B cell (primary cell): ENCODE measurements at regions not wholly inside any gene's neighbourhood (a gene's known extent, or its start where the extent isn't known, plus 50 kb on each side); places are given as distances from the start of the nearest gene placed in this dataset.

Experiments
- ATAC-seq: fragments of 200-7000 bp; cut with Tn5 transposase; one replicate; pipeline ENCODE4 v1.10.0; 2021; ENCODE audit warnings: low read depth, mild to moderate bottlenecking, moderate number of reproducible peaks, moderate library complexity
- CTCF ChIA-PET: fragments of 350-600 bp; sonication (Branson Sonifier 250); formaldehyde crosslinking; loops from one replicate; lab custom pipeline; 2021; ENCODE audit warnings: antibody characterized with exemption, inconsistent platforms; lab: Charles Lee
- POLR2A ChIA-PET: fragments of 350-600 bp; sonication (Branson Sonifier 250); formaldehyde crosslinking; loops from one replicate; lab custom pipeline; 2021; ENCODE audit warnings: antibody characterized with exemption; lab: Charles Lee
- DNase-seq: peaks from one replicate; pipeline ENCODE4 v3.0.0; 2013
- H2AFZ ChIP-seq: 2 replicates; pipeline ENCODE4 v1.6.1; 2012; ENCODE audit warnings: mild to moderate bottlenecking, low read depth, low read length; ENCODE audit not compliant: insufficient read depth, poor library complexity, severe bottlenecking
- H3K27ac ChIP-seq, 2 donors: 1 replicate in 1 of 2; 2 replicates in 1 of 2; pipeline ENCODE4 v1.5.1; 2012 to 2013; ENCODE audit warnings: low read length in 2 of 2, mild to moderate bottlenecking in 2 of 2, moderate library complexity in 1 of 2
- H3K27me3 ChIP-seq, 4 experiments: fragments of 200-600 bp in 1 of 4; sonication (generic) in 1 of 4; replicated peaks in 1 of 4; 1 replicate in 2 of 4; 2 replicates in 2 of 4; pipeline versions ENCODE4 v1.6.1 to v1.7.0; 2013 to 2016; ENCODE audit warnings: low read length in 3 of 4, mild to moderate bottlenecking in 2 of 4, mixed read lengths in 1 of 4, moderate library complexity in 1 of 4; ENCODE audit not compliant: insufficient read depth in 4 of 4, control insufficient read depth in 3 of 4; ENCODE audit errors: control extremely low read depth in 1 of 4
- H3K36me3 ChIP-seq, 2 experiments: replicated peaks in 1 of 2; 1 replicate in 1 of 2; 2 replicates in 1 of 2; pipeline versions ENCODE4 v1.6.1 to v1.7.1; 2013; ENCODE audit warnings: low read length in 1 of 2; ENCODE audit not compliant: insufficient read depth in 2 of 2, control insufficient read depth in 1 of 2; ENCODE audit errors: control extremely low read depth in 1 of 2, extremely low read depth in 1 of 2
- H3K4me1 ChIP-seq, 2 donors: fragments of 200-600 bp in 1 of 2; sonication (generic) in 1 of 2; 1 replicate in 1 of 2; 2 replicates in 1 of 2; pipeline versions ENCODE4 v1.5.1 to v1.6.1; 2013 to 2017; ENCODE audit warnings: low read length in 2 of 2; ENCODE audit not compliant: control insufficient read depth in 2 of 2, insufficient read depth in 2 of 2
- H3K4me2 ChIP-seq: replicated peaks from 2 replicates; pipeline ENCODE3; 2012; ENCODE audit warnings: mild to moderate bottlenecking, low read depth, low read length; ENCODE audit not compliant: poor library complexity, severe bottlenecking
- H3K4me3 ChIP-seq, 5 experiments: fragments of 200-600 bp in 1 of 5; sonication (generic) in 1 of 5; 1 replicate in 3 of 5; 2 replicates in 2 of 5; pipeline versions ENCODE4 v1.5.1 to v1.7.0; 2011 to 2016; ENCODE audit warnings: low read length in 4 of 5, mild to moderate bottlenecking in 4 of 5, low read depth in 2 of 5, control low read depth in 1 of 5, moderate library complexity in 1 of 5; ENCODE audit not compliant: insufficient read depth in 1 of 5; ENCODE audit errors: control extremely low read depth in 1 of 5, extremely low read depth in 1 of 5
- H3K79me2 ChIP-seq: fragments of 200-600 bp; sonication (generic); one replicate; pipeline ENCODE4 v1.6.0; 2016; ENCODE audit warnings: low read length; ENCODE audit not compliant: control insufficient read depth, insufficient read depth
- H3K9ac ChIP-seq: fragments of 200-600 bp; sonication (generic); 2 replicates; pipeline ENCODE4 v1.6.1; 2017; ENCODE audit warnings: mild to moderate bottlenecking, low read length, moderate library complexity
- H3K9me3 ChIP-seq, 3 donors: one replicate each; pipeline versions ENCODE4 v1.6.1 to v1.7.1; 2013; ENCODE audit warnings: low read length in 2 of 3; ENCODE audit not compliant: control insufficient read depth in 2 of 3, insufficient read depth in 1 of 3; ENCODE audit errors: control extremely low read depth in 1 of 3
- H4K20me1 ChIP-seq: 2 replicates; pipeline ENCODE4 v1.6.0; 2012; ENCODE audit warnings: mild to moderate bottlenecking, low read length; ENCODE audit not compliant: insufficient read depth, control insufficient read depth, poor library complexity, severe bottlenecking
- H3K27ac Mint-ChIP-seq: one replicate; pipeline ENCODE4 v1.8.0; 2021; ENCODE audit warnings: mixed read lengths
- H3K27me3 Mint-ChIP-seq: one replicate; pipeline ENCODE4 v1.8.0; 2021; ENCODE audit warnings: mixed read lengths
- H3K4me1 Mint-ChIP-seq: one replicate; pipeline ENCODE4 v1.8.0; 2021; ENCODE audit warnings: mixed read lengths
- H3K4me3 Mint-ChIP-seq: one replicate; pipeline ENCODE4 v1.8.0; 2021; ENCODE audit warnings: mixed read lengths
- H3K9me3 Mint-ChIP-seq: one replicate; pipeline ENCODE4 v1.8.0; 2022; ENCODE audit warnings: mixed read lengths; ENCODE audit not compliant: insufficient read depth
- EZH2 ChIP-seq: IDR thresholded peaks from 2 replicates; pipeline ENCODE4 v1.6.1; 2012; ENCODE audit warnings: borderline replicate concordance, low read depth, mild to moderate bottlenecking, moderate library complexity, low read length; ENCODE audit not compliant: insufficient read depth, poor library complexity, severe bottlenecking
- WGBS: methylation state at CpG from one replicate; pipeline ENCODE4 v1.1.5; 2013; ENCODE audit warnings: missing lambda C conversion rate; ENCODE audit not compliant: insufficient coverage; 5-methylcytosine and 5-hydroxymethylcytosine counted together
- intact Hi-C: fragments of 100-400 bp; cut with micrococcal nuclease; formaldehyde crosslinking; loops from one replicate; pipeline ENCODE4 v1.10.0; 2022
- TF ChIP-seq, protein P1 (sequence below): fragments of 200-600 bp; IDR thresholded peaks from one replicate; pipeline ENCODE4 v1.8.0; 2022; ENCODE audit warnings: antibody characterized with exemption, mild to moderate bottlenecking

GRCh38 chr17:77565166-77565565 lies 393.3 kb upstream of the TNRC6C start:
- no peaks in the 10 kb centered on the region for H3K9me3 Mint-ChIP-seq
- H3K4me1 Mint-ChIP-seq = no peaks in the 10 kb centered on the region
- intact Hi-C loops = no loop called here
- H3K27me3 ChIP-seq = peaks cover 0 to 22% (median 7%) of the 10 kb centered on the region in 4 experiments
- no peaks in the 10 kb centered on the region for H3K36me3 ChIP-seq
- 94% methylated on average over 5 of the region's 7 CpGs for WGBS
- CTCF ChIA-PET = no interaction called here
- H3K27me3 Mint-ChIP-seq = peaks cover 42% of the 10 kb centered on the region
- no peaks in the 10 kb centered on the region for H4K20me1 ChIP-seq
- no peak overlapping the region for H3K4me2 ChIP-seq
- H3K27ac ChIP-seq = no peak overlapping the region
- no peak for ATAC-seq
- H3K4me3 Mint-ChIP-seq = no peak overlapping the region
- no peaks in the 10 kb centered on the region for H3K4me1 ChIP-seq
- no peak overlapping the region for H3K27ac Mint-ChIP-seq
- H3K9me3 ChIP-seq = no peaks in the 10 kb centered on the region
- TF ChIP-seq, protein P1, sequence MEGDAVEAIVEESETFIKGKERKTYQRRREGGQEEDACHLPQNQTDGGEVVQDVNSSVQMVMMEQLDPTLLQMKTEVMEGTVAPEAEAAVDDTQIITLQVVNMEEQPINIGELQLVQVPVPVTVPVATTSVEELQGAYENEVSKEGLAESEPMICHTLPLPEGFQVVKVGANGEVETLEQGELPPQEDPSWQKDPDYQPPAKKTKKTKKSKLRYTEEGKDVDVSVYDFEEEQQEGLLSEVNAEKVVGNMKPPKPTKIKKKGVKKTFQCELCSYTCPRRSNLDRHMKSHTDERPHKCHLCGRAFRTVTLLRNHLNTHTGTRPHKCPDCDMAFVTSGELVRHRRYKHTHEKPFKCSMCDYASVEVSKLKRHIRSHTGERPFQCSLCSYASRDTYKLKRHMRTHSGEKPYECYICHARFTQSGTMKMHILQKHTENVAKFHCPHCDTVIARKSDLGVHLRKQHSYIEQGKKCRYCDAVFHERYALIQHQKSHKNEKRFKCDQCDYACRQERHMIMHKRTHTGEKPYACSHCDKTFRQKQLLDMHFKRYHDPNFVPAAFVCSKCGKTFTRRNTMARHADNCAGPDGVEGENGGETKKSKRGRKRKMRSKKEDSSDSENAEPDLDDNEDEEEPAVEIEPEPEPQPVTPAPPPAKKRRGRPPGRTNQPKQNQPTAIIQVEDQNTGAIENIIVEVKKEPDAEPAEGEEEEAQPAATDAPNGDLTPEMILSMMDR = no peak
- TF ChIP-seq EZH2 = no peak
- no peak for DNase-seq
- H3K9ac ChIP-seq = no peak overlapping the region
- no peak overlapping the region for H2AFZ ChIP-seq
- no peak overlapping the region for H3K4me3 ChIP-seq
- POLR2A ChIA-PET = no interaction called here
- no peaks in the 10 kb centered on the region for H3K79me2 ChIP-seq

- Histone ChIP-seq H3K79me2 (no peaks in the 10 kb centered on the region), H3K9ac (no peak overlapping the region), H3K4me3 (no peak overlapping the region), H3K4me1 (peaks cover 4 to 9% of the 10 kb centered on the region in 2 donors), H2AFZ (no peak overlapping the region), H3K4me2 (no peak overlapping the region), H4K20me1 (no peaks in the 10 kb centered on the region), H3K27me3 (peaks cover 0 to 32% (median 10%) of the 10 kb centered on the region in 4 experiments), H3K9me3 (no peaks in the 10 kb centered on the region), H3K36me3 (no peaks in the 10 kb centered on the region), H3K27ac (no peak overlapping the region)
- Mint-ChIP-seq H3K9me3 (no peaks in the 10 kb centered on the region), H3K27ac (no peak overlapping the region), H3K4me1 (no peaks in the 10 kb centered on the region), H3K4me3 (no peak overlapping the region), H3K27me3 (peaks cover 38% of the 10 kb centered on the region)
- TF ChIP-seq EZH2 = no peak
- TF ChIP-seq, protein P1 = no peak
- ATAC-seq = no peak
- intact Hi-C loops = no loop called here
- 31% methylated on average over 2 of the region's 7 CpGs for WGBS
- ChIA-PET CTCF (no interaction called here), POLR2A (no interaction called here)
- no peak for DNase-seq
These were observed 392.4 kb upstream of the TNRC6C start for GRCh38 chr17:77566151-77566550.
